Chondrocyte (in vitro differentiated cells): ENCODE measurements at regions not wholly inside any gene's neighbourhood (a gene's known extent, or its start where the extent isn't known, plus 50 kb on each side); places are given as distances from the start of the nearest gene placed in this dataset.

Experiments
- DNase-seq: peaks from one replicate; pipeline ENCODE4 v3.0.0; 2021; ENCODE audit warnings: mixed read lengths, low spot score
- H3K27ac Mint-ChIP-seq: one replicate; pipeline ENCODE4 v1.8.0; 2021; ENCODE audit warnings: mild to moderate bottlenecking, moderate library complexity, mixed read lengths; ENCODE audit not compliant: unreplicated experiment
- H3K27me3 Mint-ChIP-seq: 2 replicates; pipeline ENCODE4 v1.8.0; 2021; ENCODE audit warnings: low read depth, mixed read lengths
- H3K36me3 Mint-ChIP-seq: 2 replicates; pipeline ENCODE4 v1.8.0; 2021; ENCODE audit warnings: low read depth, mixed read lengths
- H3K4me1 Mint-ChIP-seq: 2 replicates; pipeline ENCODE4 v1.8.0; 2021; ENCODE audit warnings: low read depth, mild to moderate bottlenecking, mixed read lengths
- H3K4me3 Mint-ChIP-seq: one replicate; pipeline ENCODE4 v1.8.0; 2021; ENCODE audit warnings: mild to moderate bottlenecking, moderate library complexity, mixed read lengths; ENCODE audit not compliant: unreplicated experiment
- H3K9me3 Mint-ChIP-seq: 2 replicates; pipeline ENCODE4 v1.8.0; 2021; ENCODE audit warnings: low read depth, mixed read lengths
- TF ChIP-seq, protein P1 (sequence below): fragments of 200-600 bp; sonication (generic); IDR thresholded peaks from 2 replicates; pipeline ENCODE4 v1.5.0; 2021; ENCODE audit warnings: antibody characterized with exemption, mild to moderate bottlenecking, moderate library complexity

GRCh38 chr9:7860335-7860709 is 60.7 kb upstream of the DMAC1 start:
- DNase-seq, result no peak
- H3K27ac Mint-ChIP-seq, result no peak overlapping the region

GRCh38 chr9:7859701-7860334 is 60.2 kb upstream of the DMAC1 start:
- DNase-seq, result no peak
- peaks cover 7% of the 10 kb centered on the region for H3K9me3 Mint-ChIP-seq
- peaks cover 4% of the 10 kb centered on the region for H3K27me3 Mint-ChIP-seq
- no peaks in the 10 kb centered on the region for H3K4me1 Mint-ChIP-seq
- no peaks in the 10 kb centered on the region for H3K36me3 Mint-ChIP-seq
- no peak overlapping the region for H3K4me3 Mint-ChIP-seq
- H3K27ac Mint-ChIP-seq, result no peak overlapping the region
- TF ChIP-seq, protein P1, sequence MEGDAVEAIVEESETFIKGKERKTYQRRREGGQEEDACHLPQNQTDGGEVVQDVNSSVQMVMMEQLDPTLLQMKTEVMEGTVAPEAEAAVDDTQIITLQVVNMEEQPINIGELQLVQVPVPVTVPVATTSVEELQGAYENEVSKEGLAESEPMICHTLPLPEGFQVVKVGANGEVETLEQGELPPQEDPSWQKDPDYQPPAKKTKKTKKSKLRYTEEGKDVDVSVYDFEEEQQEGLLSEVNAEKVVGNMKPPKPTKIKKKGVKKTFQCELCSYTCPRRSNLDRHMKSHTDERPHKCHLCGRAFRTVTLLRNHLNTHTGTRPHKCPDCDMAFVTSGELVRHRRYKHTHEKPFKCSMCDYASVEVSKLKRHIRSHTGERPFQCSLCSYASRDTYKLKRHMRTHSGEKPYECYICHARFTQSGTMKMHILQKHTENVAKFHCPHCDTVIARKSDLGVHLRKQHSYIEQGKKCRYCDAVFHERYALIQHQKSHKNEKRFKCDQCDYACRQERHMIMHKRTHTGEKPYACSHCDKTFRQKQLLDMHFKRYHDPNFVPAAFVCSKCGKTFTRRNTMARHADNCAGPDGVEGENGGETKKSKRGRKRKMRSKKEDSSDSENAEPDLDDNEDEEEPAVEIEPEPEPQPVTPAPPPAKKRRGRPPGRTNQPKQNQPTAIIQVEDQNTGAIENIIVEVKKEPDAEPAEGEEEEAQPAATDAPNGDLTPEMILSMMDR, result no peak

More at GRCh38 chr9:7860335-7860709, 60.7 kb upstream of the DMAC1 start:
- no peaks in the 10 kb centered on the region for H3K4me1 Mint-ChIP-seq
- TF ChIP-seq, protein P1, result no peak
- peaks cover 7% of the 10 kb centered on the region for H3K9me3 Mint-ChIP-seq
- H3K4me3 Mint-ChIP-seq, result no peak overlapping the region
- no peaks in the 10 kb centered on the region for H3K36me3 Mint-ChIP-seq
- peaks cover 4% of the 10 kb centered on the region for H3K27me3 Mint-ChIP-seq

DNA sequence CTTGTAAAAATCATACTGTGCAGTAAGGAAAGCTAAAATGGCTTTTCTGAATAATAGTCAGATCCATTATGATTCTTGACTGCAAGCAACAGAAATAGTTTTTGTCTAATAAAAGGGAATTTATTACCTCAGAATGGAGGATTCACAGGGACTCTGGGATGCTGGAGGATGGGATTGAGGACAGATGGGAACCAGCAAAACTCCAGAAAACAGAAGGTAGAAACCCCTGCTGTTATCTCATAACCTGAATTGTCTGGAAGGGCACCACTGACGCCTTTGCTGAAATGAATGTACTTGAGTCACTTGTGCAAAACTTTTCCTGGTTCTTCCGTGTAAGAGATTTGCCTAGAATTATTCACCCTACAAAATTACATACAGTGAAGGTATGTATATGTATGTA is 58.6 kb upstream of the DMAC1 start:
- Mint-ChIP-seq H3K4me1 (no peaks in the 10 kb centered on the region), H3K9me3 (peaks cover 7% of the 10 kb centered on the region), H3K4me3 (no peak overlapping the region), H3K27ac (no peak overlapping the region), H3K27me3 (peaks cover 4% of the 10 kb centered on the region), H3K36me3 (no peaks in the 10 kb centered on the region)
- no peak for DNase-seq
- TF ChIP-seq, protein P1, result no peak

- H3K9me3 Mint-ChIP-seq, result peaks cover 6% of the 10 kb centered on the region
- no peaks in the 10 kb centered on the region for H3K4me1 Mint-ChIP-seq
- DNase-seq, result no peak
- H3K36me3 Mint-ChIP-seq, result no peaks in the 10 kb centered on the region
- no peak overlapping the region for H3K27ac Mint-ChIP-seq
- H3K4me3 Mint-ChIP-seq, result no peak overlapping the region
- peaks cover 6% of the 10 kb centered on the region for H3K27me3 Mint-ChIP-seq
- TF ChIP-seq, protein P1, result no peak
Measured at GRCh38 chr9:7854763-7855162, 55.2 kb upstream of the DMAC1 start.
